HG03432 (cell line): ENCODE measurements at regions not wholly inside any gene's neighbourhood (a gene's known extent, or its start where the extent isn't known, plus 50 kb on each side); places are given as distances from the start of the nearest gene placed in this dataset.

Experiments used
- ATAC-seq: cut with Tn5 transposase; IDR thresholded peaks from one replicate; pipeline ENCODE4 v1.9.1; 2021; ENCODE audit warnings: mild to moderate bottlenecking, moderate library complexity; ENCODE audit not compliant: unreplicated experiment

- no peak for ATAC-seq
Measured at GRCh38 chr1:163737261-163737660, 415.5 kb downstream of the NUF2 start.

GRCh38 chr1:163744301-163744887, 422.6 kb downstream of the NUF2 start:
- ATAC-seq: no peak

- ATAC-seq: no peak
Measured at GRCh38 chr1:163745204-163745603, 423.4 kb downstream of the NUF2 start.

GRCh38 chr1:163747261-163747660, 425.5 kb downstream of the NUF2 start:
- no peak for ATAC-seq

- ATAC-seq: no peak
Measured at GRCh38 chr1:163747855-163748254, 426.1 kb downstream of the NUF2 start.

GRCh38 chr1:163758977-163759670, 437.4 kb downstream of the NUF2 start:
- ATAC-seq: no peak

- no peak for ATAC-seq
Measured at GRCh38 chr1:163761898-163762297, 440.1 kb downstream of the NUF2 start.

- ATAC-seq: no peak
Measured at GRCh38 chr1:163766257-163766918, 444.6 kb downstream of the NUF2 start.

GRCh38 chr1:163768576-163768975, 446.8 kb downstream of the NUF2 start:
- no peak for ATAC-seq

GRCh38 chr1:163770265-163770664, 448.5 kb downstream of the NUF2 start:
- ATAC-seq: no peak

GRCh38 chr1:163771637-163772036, 449.9 kb downstream of the NUF2 start:
- no peak for ATAC-seq

- ATAC-seq: no peak
Measured at GRCh38 chr1:163772246-163772645, 450.5 kb downstream of the NUF2 start.

- no peak for ATAC-seq
Measured at GRCh38 chr1:163773396-163773795, 451.6 kb downstream of the NUF2 start.

- ATAC-seq: no peak
Measured at GRCh38 chr1:163774401-163774945, 452.7 kb downstream of the NUF2 start.

GRCh38 chr1:163774978-163775620, 453.3 kb downstream of the NUF2 start:
- ATAC-seq: no peak

- no peak for ATAC-seq
Measured at GRCh38 chr1:163777205-163777604, 455.5 kb downstream of the NUF2 start.

- ATAC-seq: no peak
Measured at GRCh38 chr1:163781146-163781545, 459.4 kb downstream of the NUF2 start.

GRCh38 chr1:163785868-163786405, 464.2 kb downstream of the NUF2 start:
- no peak for ATAC-seq

GRCh38 chr1:163789911-163790310, 468.2 kb downstream of the NUF2 start:
- ATAC-seq: no peak

- no peak for ATAC-seq
Measured at GRCh38 chr1:163794551-163794950, 472.8 kb downstream of the NUF2 start.

GRCh38 chr1:163796394-163796821, 474.7 kb downstream of the NUF2 start:
- ATAC-seq: no peak
